ENCODE measurements at regions not wholly inside any gene's neighbourhood (a gene's known extent, or its start where the extent isn't known, plus 50 kb on each side); places are given as distances from the start of the nearest gene placed in this dataset.

GRCh38 chr6:100996409-100996808 is 115.3 kb upstream of the ASCC3 start:
- no peak overlapping the region for H3K4me3 Mint-ChIP-seq
- H3K27ac ChIP-seq (ENCODE audit: low read depth): no peak overlapping the region
- H3K36me3 ChIP-seq (ENCODE audit: insufficient read depth): no peaks in the 10 kb centered on the region
- ATAC-seq: no peak
- no peak overlapping the region for H3K4me2 ChIP-seq
- H3K79me2 ChIP-seq (replicated peaks; ENCODE audit: insufficient read depth): no peaks in the 10 kb centered on the region
- H3K36me3 Mint-ChIP-seq (ENCODE audit: low read depth): peaks cover 2% of the 10 kb centered on the region; the same call in 1 of the 3 replicates
- no peak for DNase-seq (ENCODE audit: low spot score)
- H3K4me1 Mint-ChIP-seq: peaks cover 15% of the 10 kb centered on the region
- H3K9me3 Mint-ChIP-seq: peaks cover 4% of the 10 kb centered on the region; the same call in 1 of the 3 replicates
- no peak overlapping the region for H2AFZ ChIP-seq
- no peak overlapping the region for H3K4me3 ChIP-seq
- H3K4me1 ChIP-seq (ENCODE audit: insufficient read depth): peaks cover 21% of the 10 kb centered on the region; the same call in 1 of the 2 replicates
- TF ChIP-seq ZNF114 (CRISPR knock-in tag; IDR thresholded peaks at IDR 0.05): no peak
- no peak for TF ChIP-seq EZH2 (IDR thresholded peaks at IDR 0.05; ENCODE audit: low read depth, unreplicated experiment)
- TF ChIP-seq STAT1 (IDR thresholded peaks at IDR 0.05; ENCODE audit: unreplicated experiment): no peak
- H3K27me3 ChIP-seq (ENCODE audit: insufficient read depth): no peaks in the 10 kb centered on the region
- no peaks in the 10 kb centered on the region for H3K9me2 ChIP-seq (ENCODE audit: insufficient read depth)
- H3K27ac Mint-ChIP-seq: no peak overlapping the region
- H4K20me1 ChIP-seq (replicated peaks; ENCODE audit: insufficient read depth): no peaks in the 10 kb centered on the region
- H3F3A ChIP-seq (replicated peaks; ENCODE audit: low read depth): no peaks in the 10 kb centered on the region
- no peaks in the 10 kb centered on the region for H3K27me3 Mint-ChIP-seq (ENCODE audit: insufficient read depth, low read depth, poor library complexity)

- Mint-ChIP-seq H3K27ac (no peak overlapping the region), H3K4me1 (peaks cover 15% of the 10 kb centered on the region), H3K36me3 (ENCODE audit: low read depth) (no peaks in the 10 kb centered on the region), H3K27me3 (ENCODE audit: insufficient read depth, low read depth, poor library complexity) (no peaks in the 10 kb centered on the region), H3K4me3 (no peak overlapping the region), H3K9me3 (peaks cover 2% of the 10 kb centered on the region)
- Histone ChIP-seq H3K27me3 (ENCODE audit: insufficient read depth) (no peaks in the 10 kb centered on the region), H4K20me1 (replicated peaks; ENCODE audit: insufficient read depth) (no peaks in the 10 kb centered on the region), H3K4me2 (no peak overlapping the region), H3K79me2 (replicated peaks; ENCODE audit: insufficient read depth) (no peaks in the 10 kb centered on the region), H3K4me3 (no peak overlapping the region), H3K9me2 (ENCODE audit: insufficient read depth) (no peaks in the 10 kb centered on the region), H3F3A (replicated peaks; ENCODE audit: low read depth) (no peaks in the 10 kb centered on the region), H3K36me3 (ENCODE audit: insufficient read depth) (no peaks in the 10 kb centered on the region), H3K4me1 (ENCODE audit: insufficient read depth) (peaks cover 21% of the 10 kb centered on the region; the same call in 1 of the 2 replicates), H2AFZ (peak overlapping the region; percentile 2; the same call in 1 of the 2 replicates), H3K27ac (ENCODE audit: low read depth) (no peak overlapping the region)
- DNase-seq (ENCODE audit: low spot score) (no peak), ATAC-seq (no peak)
- no peak for TF ChIP-seq CTCF (conservative IDR thresholded peaks at IDR 0.05; ENCODE audit: low read depth in 2 of 2)
- no peak for TF ChIP-seq ZNF114 (CRISPR knock-in tag; IDR thresholded peaks at IDR 0.05)
- no peak for TF ChIP-seq STAT1 (IDR thresholded peaks at IDR 0.05; ENCODE audit: unreplicated experiment)
- TF ChIP-seq EZH2 (IDR thresholded peaks at IDR 0.05; ENCODE audit: low read depth, unreplicated experiment): no peak
- TF ChIP-seq EZH2phosphoT487 (IDR thresholded peaks at IDR 0.05; ENCODE audit: unreplicated experiment): no peak
- TF ChIP-seq ZNF331 (CRISPR knock-in tag; IDR thresholded peaks at IDR 0.05; ENCODE audit: low read depth): no peak
- no peak for TF ChIP-seq CREB1 (CRISPR knock-in tag; IDR thresholded peaks at IDR 0.05; ENCODE audit: low read depth)
- no peak for TF ChIP-seq JUNB (IDR thresholded peaks at IDR 0.05; ENCODE audit: unreplicated experiment)
- TF ChIP-seq NANOG (IDR thresholded peaks at IDR 0.05; ENCODE audit: borderline replicate concordance): no peak
- TF ChIP-seq POLR2AphosphoS5 (IDR thresholded peaks at IDR 0.05; ENCODE audit: low read depth): no peak
- TF ChIP-seq ZNF462 (CRISPR knock-in tag; IDR thresholded peaks at IDR 0.05): no peak
- TF ChIP-seq ETS1 (IDR thresholded peaks at IDR 0.05): no peak
Observed at GRCh38 chr6:100998111-100998510, 117.0 kb upstream of the ASCC3 start.
